ENCODE measurements at regions not wholly inside any gene's neighbourhood (a gene's known extent, or its start where the extent isn't known, plus 50 kb on each side); places are given as distances from the start of the nearest gene placed in this dataset.

DNA sequence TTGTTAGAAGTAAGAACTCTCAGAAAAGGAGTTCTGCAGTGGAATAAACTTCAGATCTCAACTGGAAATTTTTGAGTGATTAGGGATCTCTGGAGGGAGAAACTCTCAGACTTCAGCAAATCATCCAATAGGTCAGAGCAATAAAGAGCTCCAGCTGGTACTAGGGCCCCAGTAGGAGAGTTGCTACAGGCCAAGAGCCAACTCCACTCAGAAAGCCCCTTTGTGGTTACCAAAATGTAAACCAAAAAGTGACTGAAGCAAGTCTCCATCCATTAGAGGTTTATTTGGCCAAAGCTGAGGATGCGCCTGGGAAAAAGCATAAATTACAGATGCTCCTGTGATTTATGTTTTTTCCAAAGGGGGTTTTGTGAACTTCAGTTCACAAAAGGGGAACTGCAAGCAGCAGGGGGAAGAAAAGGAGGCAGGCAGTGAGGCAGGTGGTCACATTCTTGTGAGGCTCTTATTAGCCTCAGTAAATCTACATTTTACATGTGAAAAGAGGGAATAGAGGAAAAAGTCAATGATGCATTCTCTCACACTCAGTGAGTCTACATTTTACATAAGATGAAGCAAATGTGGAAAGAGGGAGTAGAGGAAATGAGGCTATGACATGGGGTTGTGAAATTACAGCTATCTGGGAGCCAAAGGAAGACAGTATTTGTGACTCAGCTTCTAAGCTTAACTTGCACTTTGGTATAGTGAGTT is 92.4 kb upstream of the DAZL start:
- ChIA-PET POLR2A (ENCODE audit: unreplicated experiment) (no interaction called here), CTCF (interaction anchor here (0.6 to 1.3 kb wide), 2 partner anchors 16 to 1490 kb away, joined by 3 read pairs; no protein-coding TSS in a partner anchor)
- Histone ChIP-seq H3K9ac (ENCODE audit: low read depth, low read length) (no peak overlapping the region), H3K56ac (ENCODE audit: extremely low read depth, insufficient read depth, low read length) (no peak overlapping the region), H3K14ac (replicated peaks; ENCODE audit: low read depth, low read length) (no peak overlapping the region), H3K79me1 (ENCODE audit: low read depth in 1 of 2, low read length in 2 of 2) (no peaks in the 10 kb centered on the region), H3K23ac (ENCODE audit: low read depth, low read length) (no peak overlapping the region), H3K9me3 (ENCODE audit: control insufficient read depth, insufficient read depth, low read length) (no peaks in the 10 kb centered on the region), H3K27ac (ENCODE audit: insufficient read depth, low read length) (no peak overlapping the region), H3K36me3 (ENCODE audit: control insufficient read depth, insufficient read depth, low read length) (no peaks in the 10 kb centered on the region), H4K5ac (ENCODE audit: low read depth, low read length) (no peak overlapping the region), H2BK15ac (ENCODE audit: low read depth, low read length) (no peak overlapping the region), H4K20me1 (ENCODE audit: insufficient read depth, low read length) (no peaks in the 10 kb centered on the region), H2AK9ac (replicated peaks; ENCODE audit: low read depth, low read length, poor library complexity) (no peak overlapping the region), H2BK20ac (ENCODE audit: low read depth, low read length) (no peak overlapping the region), H3K4ac (ENCODE audit: low read depth, low read length) (no peak overlapping the region), H3K4me2 (ENCODE audit: low read depth, low read length) (no peak overlapping the region), H2AFZ (replicated peaks; ENCODE audit: low read length, poor library complexity) (no peak overlapping the region), H2BK5ac (ENCODE audit: low read depth, low read length, poor library complexity, severe bottlenecking) (no peak overlapping the region), H3K4me1 (ENCODE audit: control insufficient read depth, insufficient read depth, low read length) (no peaks in the 10 kb centered on the region), H4K8ac (ENCODE audit: low read depth in 2 of 2, low read length in 2 of 2) (no peak overlapping the region), H3K9me1 (ENCODE audit: insufficient read depth, low read length) (no peaks in the 10 kb centered on the region), H3K27me3 (ENCODE audit: control insufficient read depth, insufficient read depth, low read length) (no peaks in the 10 kb centered on the region), H3K18ac (ENCODE audit: low read depth, low read length) (no peak overlapping the region), H2AK5ac (ENCODE audit: low read depth, low read length) (no peak overlapping the region), H3K4me3 (ENCODE audit: insufficient read depth, low read depth, low read length) (no peak overlapping the region), H2BK120ac (ENCODE audit: low read depth, low read length) (no peak overlapping the region), H4K91ac (ENCODE audit: insufficient read depth, low read depth, low read length) (no peak overlapping the region)
- intact Hi-C loops (cut with micrococcal nuclease) (no loop called here), in situ Hi-C loops (cut with MboI; ENCODE audit: low sequenced_read_pairs) (no loop called here), dilution Hi-C loops (cut with HindIII; ENCODE audit: low sequenced_read_pairs, unreplicated experiment) (no loop called here)
- no peak for ATAC-seq (ENCODE audit: low read depth)
- 60% methylated on average over 1 of the region's 1 CpG; no CpG with 5 or more reads in 1 of the 2 experiments for WGBS, 2 experiments (ENCODE audit: extremely low coverage in 2 of 2, insufficient read length in 1 of 2)
- no TSS peak for BruUV-seq (replicated peaks)
- no peak for TF ChIP-seq MAFK (IDR thresholded peaks at IDR 0.05; ENCODE audit: low read depth, low read length)
- peak; percentile 1 for DNase-seq

Data from IMR-90 (cell line).